H1 (cell line): ENCODE measurements at regions not wholly inside any gene's neighbourhood (a gene's known extent, or its start where the extent isn't known, plus 50 kb on each side); places are given as distances from the start of the nearest gene placed in this dataset.

ENCODE experiments used
- CBX5 ChIP-seq: fragments of 300-800, 300-1000 bp; sonication (generic); IDR thresholded peaks from 2 replicates; pipeline ENCODE4 v1.7.1; 2016; ENCODE audit warnings: antibody characterized with exemption, low read length, low read depth
- RNF2 ChIP-seq: fragments of 200-900, 300-1000 bp; sonication (generic); IDR thresholded peaks from 2 replicates; pipeline ENCODE4 v1.7.1; 2016; ENCODE audit warnings: borderline replicate concordance, low read depth, mild to moderate bottlenecking, antibody characterized with exemption, low read length; ENCODE audit not compliant: poor library complexity, severe bottlenecking; ENCODE audit errors: missing control alignments

GRCh38 chr18:43442131-43442530 is 164.8 kb upstream of the SYT4 start (continued):
- TF ChIP-seq RNF2 (no peak), CBX5 (no peak)
